ENCODE measurements at regions not wholly inside any gene's neighbourhood (a gene's known extent, or its start where the extent isn't known, plus 50 kb on each side); places are given as distances from the start of the nearest gene placed in this dataset.

DNA sequence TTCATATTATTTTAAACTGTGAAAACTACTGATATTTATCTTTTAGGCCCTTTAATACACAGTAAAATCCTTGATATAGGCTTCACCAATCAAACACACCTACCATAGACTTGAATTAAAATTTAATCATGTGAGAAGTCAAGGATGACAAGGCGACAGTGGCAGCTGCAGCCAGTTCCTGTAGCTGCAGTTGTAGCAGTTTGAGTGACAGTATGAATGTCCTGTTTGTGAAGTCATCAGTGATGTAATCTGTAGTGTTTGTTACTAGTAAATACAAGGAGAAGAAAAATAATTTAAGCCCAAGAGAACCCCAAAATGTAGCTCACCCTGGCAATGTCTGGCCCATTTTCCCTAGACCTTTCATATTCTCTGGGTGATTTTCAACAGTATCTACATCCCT, 897.0 kb downstream of the SLITRK6 start:
- no peaks in the 10 kb centered on the region for H3K27me3 ChIP-seq (ENCODE audit: insufficient read depth, low read length, poor library complexity)
- TF ChIP-seq CTCF (IDR thresholded peaks at IDR 0.05; ENCODE audit: borderline replicate concordance, extremely low read depth, low read length, poor library complexity, severe bottlenecking), result no peak
- TF ChIP-seq EZH2 (IDR thresholded peaks at IDR 0.05; ENCODE audit: borderline replicate concordance, low read depth, low read length, severe bottlenecking), result no peak
- no peaks in the 10 kb centered on the region for H3K4me1 ChIP-seq (ENCODE audit: insufficient read depth, low read length)
- no peaks in the 10 kb centered on the region for H3K36me3 ChIP-seq (ENCODE audit: insufficient read depth, low read length)
- H3K79me2 ChIP-seq (ENCODE audit: insufficient read depth, low read length), result no peaks in the 10 kb centered on the region
- H4K20me1 ChIP-seq (ENCODE audit: insufficient read depth, low read length), result no peaks in the 10 kb centered on the region
- H3K27ac ChIP-seq (ENCODE audit: low read length), result no peak overlapping the region
- H3K4me2 ChIP-seq (ENCODE audit: insufficient read depth, low read length), result no peak overlapping the region
- no peaks in the 10 kb centered on the region for H3K9me3 ChIP-seq (ENCODE audit: insufficient read depth, low read length, severe bottlenecking)
- ATAC-seq (ENCODE audit: insufficient read depth, low read depth), result no peak
- no peak overlapping the region for H3K9ac ChIP-seq (ENCODE audit: low read depth, low read length)
- no peak for DNase-seq
- H3K4me3 ChIP-seq (ENCODE audit: low read depth in 1 of 2, low read length in 2 of 2), result no peak overlapping the region
- H2AFZ ChIP-seq (ENCODE audit: low read depth, low read length), result no peak overlapping the region

DNA sequence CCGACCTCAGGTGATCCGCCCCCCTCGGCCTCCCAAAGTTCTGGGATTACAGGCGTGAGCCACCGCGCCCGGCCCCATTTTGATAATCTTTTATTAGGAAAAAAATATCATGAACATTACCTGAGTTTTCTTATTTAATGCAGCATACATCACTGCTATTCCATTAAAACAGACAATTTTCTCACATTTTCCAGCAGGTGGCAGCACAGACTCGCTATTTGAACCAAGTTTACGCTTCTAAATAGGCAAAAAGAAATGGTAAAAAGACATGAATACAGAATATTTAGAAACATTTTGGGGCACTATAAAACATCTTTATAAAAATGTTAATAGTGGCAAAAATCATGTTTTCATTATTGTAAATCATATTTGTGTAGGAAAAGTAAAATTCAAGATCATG, 903.1 kb downstream of the SLITRK6 start:
- Histone ChIP-seq H3K4me2 (ENCODE audit: insufficient read depth, low read length) (no peak overlapping the region), H3K79me2 (ENCODE audit: insufficient read depth, low read length) (no peaks in the 10 kb centered on the region), H3K4me1 (ENCODE audit: insufficient read depth, low read length) (no peaks in the 10 kb centered on the region), H4K20me1 (ENCODE audit: insufficient read depth, low read length) (no peaks in the 10 kb centered on the region), H3K36me3 (ENCODE audit: insufficient read depth, low read length) (no peaks in the 10 kb centered on the region), H3K4me3 (ENCODE audit: low read depth in 1 of 2, low read length in 2 of 2) (no peak overlapping the region), H3K27ac (ENCODE audit: low read length) (no peak overlapping the region), H2AFZ (ENCODE audit: low read depth, low read length) (no peak overlapping the region), H3K9ac (ENCODE audit: low read depth, low read length) (no peak overlapping the region), H3K27me3 (ENCODE audit: insufficient read depth, low read length, poor library complexity) (no peaks in the 10 kb centered on the region), H3K9me3 (ENCODE audit: insufficient read depth, low read length, severe bottlenecking) (no peaks in the 10 kb centered on the region)
- DNase-seq, result peak; percentile 45
- ATAC-seq (ENCODE audit: insufficient read depth, low read depth), result peak; percentile 63; the same call in 1 of the 3 replicates
- peak; percentile 77 for TF ChIP-seq CTCF (IDR thresholded peaks at IDR 0.05; ENCODE audit: borderline replicate concordance, extremely low read depth, low read length, poor library complexity, severe bottlenecking)
- TF ChIP-seq EZH2 (IDR thresholded peaks at IDR 0.05; ENCODE audit: borderline replicate concordance, low read depth, low read length, severe bottlenecking), result no peak

DNA sequence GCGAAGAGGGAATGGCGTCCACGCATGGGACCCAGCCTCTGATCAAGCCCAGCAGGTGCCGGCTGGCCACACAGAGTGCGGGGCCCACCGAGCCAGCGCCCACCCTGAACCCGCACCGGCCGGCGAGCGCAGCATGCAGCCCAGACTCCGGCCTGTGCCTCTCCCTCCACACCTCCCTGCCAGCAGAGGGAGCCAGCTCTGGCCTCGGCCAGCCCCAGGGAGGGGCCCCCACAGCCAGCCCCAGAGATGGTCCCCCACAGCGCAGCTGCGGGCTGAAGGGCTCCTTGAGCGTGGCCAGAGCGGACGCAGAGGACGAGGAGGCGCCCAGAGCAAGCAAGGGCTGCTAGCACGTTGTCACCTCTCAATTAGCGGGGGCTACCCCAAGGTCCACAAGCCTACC, 904.5 kb downstream of the SLITRK6 start:
- DNase-seq, result no peak
- H3K27me3 ChIP-seq (ENCODE audit: insufficient read depth, low read length, poor library complexity), result no peaks in the 10 kb centered on the region

More for the DNA sequence above, 904.5 kb downstream of the SLITRK6 start:
- TF ChIP-seq CTCF (IDR thresholded peaks at IDR 0.05; ENCODE audit: borderline replicate concordance, extremely low read depth, low read length, poor library complexity, severe bottlenecking) (peak; percentile 12), EZH2 (IDR thresholded peaks at IDR 0.05; ENCODE audit: borderline replicate concordance, low read depth, low read length, severe bottlenecking) (no peak)
- no peaks in the 10 kb centered on the region for H3K79me2 ChIP-seq (ENCODE audit: insufficient read depth, low read length)
- no peak overlapping the region for H2AFZ ChIP-seq (ENCODE audit: low read depth, low read length)
- ATAC-seq (ENCODE audit: insufficient read depth, low read depth), result no peak; the same call in 2 of the 3 replicates
- no peak overlapping the region for H3K4me2 ChIP-seq (ENCODE audit: insufficient read depth, low read length)
- H3K27ac ChIP-seq (ENCODE audit: low read length), result no peak overlapping the region
- H3K36me3 ChIP-seq (ENCODE audit: insufficient read depth, low read length), result no peaks in the 10 kb centered on the region
- H4K20me1 ChIP-seq (ENCODE audit: insufficient read depth, low read length), result no peaks in the 10 kb centered on the region
- no peak overlapping the region for H3K4me3 ChIP-seq (ENCODE audit: low read depth in 1 of 2, low read length in 2 of 2)
- no peaks in the 10 kb centered on the region for H3K9me3 ChIP-seq (ENCODE audit: insufficient read depth, low read length, severe bottlenecking)
- H3K4me1 ChIP-seq (ENCODE audit: insufficient read depth, low read length), result no peaks in the 10 kb centered on the region
- no peak overlapping the region for H3K9ac ChIP-seq (ENCODE audit: low read depth, low read length)
